SK-N-SH (cell line): ENCODE measurements at regions not wholly inside any gene's neighbourhood (a gene's known extent, or its start where the extent isn't known, plus 50 kb on each side); places are given as distances from the start of the nearest gene placed in this dataset.
A peak's percentile ranks its signal among the peaks of the same experiment; 100 is the strongest.

ENCODE experiments used
- CTCF ChIA-PET: fragments of 300-600, 350-600 bp; formaldehyde crosslinking; extraction: SDS; loops from one replicate; lab custom pipeline; 2021; lab: Yijun Ruan, JAX
- POLR2A ChIA-PET: fragments of 350-600 bp; sonication (Branson Sonifier 250); formaldehyde crosslinking; extraction: SDS; loops from one replicate; lab custom pipeline; 2020; ENCODE audit warnings: antibody characterized with exemption, inconsistent platforms; lab: Yijun Ruan, JAX
- DNase-seq: peaks from one replicate; pipeline ENCODE4 v3.0.0; 2012
- H2AFZ ChIP-seq: fragments of 200-600 bp; sonication (generic); 2 replicates; pipeline ENCODE4 v1.8.1; 2016; ENCODE audit warnings: antibody characterized with exemption, mild to moderate bottlenecking, low read depth
- H3F3A ChIP-seq: fragments of 200-600 bp; sonication (generic); replicated peaks from 2 replicates; pipeline ENCODE3; 2016; ENCODE audit warnings: antibody characterized with exemption, mild to moderate bottlenecking; ENCODE audit not compliant: insufficient read depth
- H3K27ac ChIP-seq, 2 experiments: fragments of 200-500 bp in 1 of 2; fragments of 200-600 bp in 1 of 2; sonication (Bioruptor generic) in 1 of 2; sonication (generic), shearing (Covaris generic) in 1 of 2; 2 replicates each; pipeline versions ENCODE4 v1.5.1 to v1.6.1; 2014 to 2016; ENCODE audit warnings: low read depth in 2 of 2, inconsistent platforms in 1 of 2, low read length in 1 of 2, mild to moderate bottlenecking in 1 of 2, mixed read lengths in 1 of 2
- H3K27me3 ChIP-seq: fragments of 200-600 bp; sonication (generic), shearing (Covaris generic); 2 replicates; pipeline ENCODE4 v1.6.1; 2016; ENCODE audit warnings: mixed run types; ENCODE audit not compliant: insufficient read depth
- H3K36me3 ChIP-seq, 2 experiments: fragments of 200-500 bp in 1 of 2; fragments of 200-600 bp in 1 of 2; sonication (Bioruptor generic) in 1 of 2; sonication (generic) in 1 of 2; replicated peaks in 1 of 2; 2 replicates each; pipeline versions ENCODE3 to v1.5.1; 2014 to 2016; ENCODE audit warnings: low read length in 1 of 2, mild to moderate bottlenecking in 1 of 2; ENCODE audit not compliant: insufficient read depth in 2 of 2, control insufficient read depth in 1 of 2
- H3K4me1 ChIP-seq, 2 experiments: fragments of 200-500 bp in 1 of 2; fragments of 200-600 bp in 1 of 2; sonication (Bioruptor generic) in 1 of 2; sonication (generic), shearing (Covaris generic) in 1 of 2; 2 replicates each; pipeline versions ENCODE4 v1.5.1 to v1.6.1; 2014 to 2016; ENCODE audit warnings: low read depth in 1 of 2, low read length in 1 of 2, mixed run types in 1 of 2; ENCODE audit not compliant: insufficient read depth in 2 of 2, control insufficient read depth in 1 of 2
- H3K4me2 ChIP-seq: fragments of 200-600 bp; sonication (generic), shearing (Covaris generic); 2 replicates; pipeline ENCODE4 v1.6.1; 2017; ENCODE audit warnings: mixed run types
- H3K4me3 ChIP-seq, 2 experiments: fragments of 200-500 bp in 1 of 2; fragments of 200-600 bp in 1 of 2; sonication (Bioruptor generic) in 1 of 2; sonication (generic), shearing (Covaris generic) in 1 of 2; 2 replicates each; pipeline versions ENCODE4 v1.5.1 to v1.8.1; 2014 to 2016; ENCODE audit warnings: low read depth in 2 of 2, inconsistent platforms in 1 of 2, low read length in 1 of 2, mild to moderate bottlenecking in 1 of 2, mixed read lengths in 1 of 2, moderate library complexity in 1 of 2
- H3K79me2 ChIP-seq: fragments of 200-600 bp; sonication (generic); 2 replicates; pipeline ENCODE4 v1.8.1; 2017; ENCODE audit warnings: mild to moderate bottlenecking; ENCODE audit not compliant: insufficient read depth
- H3K9ac ChIP-seq: fragments of 200-600 bp; sonication (generic); 2 replicates; pipeline ENCODE4 v1.6.1; 2017; ENCODE audit warnings: mixed run types
- H3K9me2 ChIP-seq: fragments of 200-600 bp; sonication (generic); 2 replicates; pipeline ENCODE4 v1.6.1; 2017; ENCODE audit warnings: mixed run types
- H3K9me3 ChIP-seq: fragments of 200-600 bp; sonication (generic); 2 replicates; pipeline ENCODE4 v1.6.1; 2017; ENCODE audit warnings: mixed run types, mild to moderate bottlenecking, moderate library complexity
- H4K20me1 ChIP-seq: fragments of 200-600 bp; sonication (generic); 2 replicates; pipeline ENCODE4 v1.6.1; 2017; ENCODE audit warnings: mild to moderate bottlenecking, mixed run types; ENCODE audit not compliant: insufficient read depth
- EP300 ChIP-seq, 2 experiments: IDR thresholded peaks; 2 replicates each; pipeline versions ENCODE4 v1.4.0 to v1.6.1; 2012; ENCODE audit warnings: borderline replicate concordance in 1 of 2, low read depth in 1 of 2, low read length in 1 of 2
- GATA2 ChIP-seq: sonication (generic); formaldehyde crosslinking; IDR thresholded peaks from 2 replicates; pipeline ENCODE4 v1.5.0; 2020; ENCODE audit warnings: mild to moderate bottlenecking, missing genetic modification reagents
- MXI1 ChIP-seq: IDR thresholded peaks from 2 replicates; pipeline ENCODE4 v1.6.1; 2012; ENCODE audit warnings: mild to moderate bottlenecking, low read depth, low read length, improper control_type of control experiment
- RAD21 ChIP-seq: IDR thresholded peaks from 2 replicates; pipeline ENCODE4 v1.6.1; 2012; ENCODE audit warnings: mild to moderate bottlenecking, low read length
- RCOR1 ChIP-seq: fragments of 150-350 bp; IDR thresholded peaks from 2 replicates; pipeline ENCODE4 v1.6.1; 2017; ENCODE audit warnings: antibody characterized with exemption, low read length
- TAF1 ChIP-seq: IDR thresholded peaks from 2 replicates; pipeline ENCODE4 v1.6.1; 2012; ENCODE audit warnings: low read depth, mild to moderate bottlenecking, low read length, moderate library complexity, borderline replicate concordance
- TEAD4 ChIP-seq: IDR thresholded peaks from 2 replicates; pipeline ENCODE4 v1.4.0; 2012; ENCODE audit warnings: mild to moderate bottlenecking, borderline replicate concordance; ENCODE audit not compliant: insufficient read depth
- YY1 ChIP-seq: IDR thresholded peaks from 2 replicates; pipeline ENCODE4 v1.4.0; 2012; ENCODE audit warnings: low read depth, mild to moderate bottlenecking
- WGBS: methylation state at CpG from one replicate; pipeline ENCODE4 v1.1.6; 2017; ENCODE audit warnings: low lambda C conversion rate; 5-methylcytosine and 5-hydroxymethylcytosine counted together
- TF ChIP-seq, protein P1 (sequence below): IDR thresholded peaks from 2 replicates; pipeline ENCODE4; 2012

DNA sequence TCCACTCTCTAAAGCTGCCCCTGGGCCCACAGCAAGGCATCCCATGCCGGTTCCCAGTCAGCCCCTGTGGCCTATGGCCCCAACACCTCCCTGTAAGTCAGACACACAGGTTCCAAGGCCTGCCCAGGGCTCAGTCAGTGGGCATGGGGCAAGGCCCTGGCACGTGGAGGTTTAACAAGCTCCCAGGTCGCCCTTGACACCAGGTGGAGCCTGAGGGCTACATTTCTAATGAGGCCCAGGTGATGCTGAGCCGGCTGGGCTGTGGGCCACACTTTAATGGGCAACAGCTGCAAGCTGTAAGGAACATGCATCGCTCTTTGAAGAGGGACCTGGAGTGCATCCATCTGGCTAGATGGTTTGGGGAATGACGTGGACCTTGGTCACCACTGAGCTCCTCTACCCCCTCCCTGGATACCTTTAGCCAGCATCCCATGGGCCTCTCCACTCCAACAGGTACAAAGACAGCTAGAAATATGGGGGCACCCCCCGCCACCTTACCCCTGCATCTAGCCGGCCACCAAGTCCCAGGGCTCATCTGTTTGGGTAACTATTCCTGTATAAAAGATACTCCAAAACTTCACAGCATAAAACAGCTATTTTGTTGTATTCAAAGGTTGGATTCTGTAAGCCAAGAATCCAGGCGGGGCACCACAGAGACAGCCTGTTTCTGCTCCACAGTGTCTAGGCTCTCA lies 122.5 kb downstream of the OAT start:
- Histone ChIP-seq H3K4me2 (no peak overlapping the region), H3K9ac (no peak overlapping the region), H3K79me2 (no peaks in the 10 kb centered on the region), H3K27ac (no peak overlapping the region), H4K20me1 (no peaks in the 10 kb centered on the region), H3F3A (no peaks in the 10 kb centered on the region), H3K27me3 (no peaks in the 10 kb centered on the region), H3K9me2 (no peaks in the 10 kb centered on the region), H3K36me3 (no peaks in the 10 kb centered on the region), H3K4me1 (peaks cover 0 to 36% of the 10 kb centered on the region in 2 experiments; a peak in 1 of 4 replicates), H3K4me3 (no peak overlapping the region), H2AFZ (no peak overlapping the region), H3K9me3 (no peaks in the 10 kb centered on the region)
- TF ChIP-seq EP300 (IDR thresholded peaks at IDR 0.05; ENCODE audit: borderline replicate concordance in 1 of 2, low read depth in 1 of 2, low read length in 1 of 2): peak in 1 of 2 experiments; percentile 44; a peak in 1 of 4 replicates
- no peak for TF ChIP-seq MXI1
- TF ChIP-seq RAD21: peak; percentile 38
- DNase-seq: peak; percentile 53
- ChIA-PET CTCF (interaction anchor here (0.6 to 2.4 kb wide), 9 partner anchors 11 to 301 kb away, joined by 3 to 21 read pairs (median 3); no protein-coding TSS in a partner anchor), POLR2A (interaction anchor here (1.0 kb wide), 1 partner anchor 42 kb away, joined by 3 read pairs; no protein-coding TSS in a partner anchor)
- WGBS: 29% methylated on average over 7 of the region's 9 CpGs

DNA sequence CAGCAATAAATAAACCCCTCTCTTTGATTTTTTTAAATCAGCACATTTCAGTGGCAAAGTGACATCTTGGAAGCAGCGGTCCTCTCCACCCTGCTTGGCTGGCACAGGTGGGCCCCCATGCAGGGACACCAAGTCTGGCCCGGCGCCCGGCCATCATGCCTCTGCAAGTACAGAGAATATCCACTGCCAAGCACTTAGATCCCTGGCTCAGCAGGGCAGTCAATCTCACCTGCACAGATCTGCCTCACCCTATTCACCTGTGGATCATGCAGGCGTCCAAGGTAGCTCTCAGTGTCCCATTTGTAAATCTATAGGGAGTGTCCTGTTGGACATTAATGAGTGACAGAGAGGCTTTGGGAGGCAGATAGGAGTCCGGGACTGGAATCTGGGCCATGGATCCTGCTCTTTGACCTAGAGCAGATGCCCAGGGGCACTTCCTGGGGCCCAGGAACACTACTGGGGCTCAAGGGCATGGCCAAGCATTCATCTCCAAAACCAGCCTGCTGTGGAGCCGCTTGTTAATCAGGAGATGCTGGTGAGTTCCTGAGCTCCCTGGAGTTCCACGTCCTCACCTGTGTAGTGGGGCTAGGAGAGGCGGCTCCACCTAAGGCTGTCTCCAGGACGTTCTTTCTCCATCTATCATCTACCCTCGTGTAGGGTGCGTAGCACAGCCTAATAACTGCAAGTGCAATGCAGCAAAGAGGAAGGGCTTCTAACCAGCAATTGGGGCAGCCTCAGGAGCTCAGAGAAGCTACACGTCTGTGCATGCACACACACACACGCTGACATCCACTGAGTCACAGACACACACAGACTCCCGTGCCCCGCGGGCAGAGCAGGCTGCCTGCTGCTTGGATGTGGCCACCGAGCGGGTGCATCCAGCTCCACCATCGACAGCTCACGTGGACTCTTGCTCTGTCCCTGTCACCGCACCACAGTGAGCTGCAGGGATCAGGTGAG lies 123.6 kb downstream of the OAT start:
- Histone ChIP-seq H3K27me3 (no peaks in the 10 kb centered on the region), H3K27ac (no peak overlapping the region), H3K9me3 (no peaks in the 10 kb centered on the region), H3K36me3 (no peaks in the 10 kb centered on the region), H3K79me2 (no peaks in the 10 kb centered on the region), H3K9ac (no peak overlapping the region), H3K4me3 (no peak overlapping the region), H4K20me1 (no peaks in the 10 kb centered on the region), H2AFZ (no peak overlapping the region), H3F3A (no peaks in the 10 kb centered on the region), H3K4me2 (no peak overlapping the region), H3K9me2 (no peaks in the 10 kb centered on the region), H3K4me1 (peaks cover 0 to 36% of the 10 kb centered on the region in 2 experiments; a peak in 1 of 4 replicates)
- ChIA-PET POLR2A (no interaction called here), CTCF (interaction anchor here (1.0 to 2.4 kb wide), 7 partner anchors 16 to 300 kb away, joined by 3 to 21 read pairs (median 3); no protein-coding TSS in a partner anchor)
- no peak for DNase-seq
- TF ChIP-seq TEAD4: no peak
- TF ChIP-seq RAD21: 0 out of 2 replicates have a peak, but pooled peaks have one; percentile 5
- 60% methylated on average over 15 of the region's 22 CpGs for WGBS

DNA sequence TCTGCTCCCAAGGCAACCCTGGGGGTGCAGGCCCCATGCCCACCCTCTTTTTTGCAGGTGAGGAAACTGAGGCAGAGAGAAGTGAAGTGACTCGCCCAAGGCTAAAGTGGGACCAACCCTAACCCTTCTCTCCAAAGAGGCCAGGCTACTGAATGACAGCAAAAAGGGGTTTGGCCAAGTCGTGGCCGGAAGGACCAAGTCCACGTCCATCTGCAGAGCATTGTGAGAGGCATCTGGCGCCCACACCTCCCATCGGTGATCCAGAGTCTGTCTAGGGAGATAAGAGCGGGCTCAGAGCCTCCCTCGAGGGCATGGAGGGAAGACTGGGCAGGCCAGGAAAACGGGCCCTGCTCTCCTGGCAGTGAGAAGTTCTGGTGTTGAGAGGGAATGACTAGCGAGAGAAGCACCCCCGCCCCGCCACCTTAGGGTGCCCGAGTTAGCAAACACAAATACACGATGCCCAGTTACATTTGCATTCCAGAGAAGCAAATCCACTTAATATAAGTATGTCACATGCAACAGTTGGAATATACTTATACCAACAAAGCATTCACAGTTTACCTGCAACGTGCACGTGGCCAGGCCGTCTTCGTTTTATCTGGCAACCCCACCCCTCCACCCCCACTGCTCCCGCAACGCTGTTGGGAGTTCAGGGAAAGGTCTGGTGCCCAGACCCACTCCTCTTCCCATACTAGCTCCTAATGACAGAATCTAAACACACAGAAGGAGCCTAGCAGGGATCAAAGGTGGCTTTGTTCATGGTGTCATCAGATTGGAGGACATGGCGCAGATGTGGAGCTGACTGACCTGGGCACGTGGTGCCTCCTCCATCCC lies 124.9 kb downstream of the OAT start:
- no peaks in the 10 kb centered on the region for H3K79me2 ChIP-seq
- no peak overlapping the region for H3K4me2 ChIP-seq
- no peak overlapping the region for H2AFZ ChIP-seq
- H3K9me2 ChIP-seq: no peaks in the 10 kb centered on the region
- no peak overlapping the region for H3K4me3 ChIP-seq
- H3K9me3 ChIP-seq: no peaks in the 10 kb centered on the region
- H3K4me1 ChIP-seq: peaks cover 0 to 36% of the 10 kb centered on the region in 2 experiments; a peak in 1 of 4 replicates
- CTCF ChIA-PET: interaction anchor here (1.5 kb wide), 1 partner anchor 95 kb away, joined by 3 read pairs; no protein-coding TSS in a partner anchor
- no peak overlapping the region for H3K9ac ChIP-seq
- no peak overlapping the region; a peak in 1 of 4 replicates for H3K27ac ChIP-seq
- H3K27me3 ChIP-seq: no peaks in the 10 kb centered on the region
- peak; percentile 55 for DNase-seq
- no peaks in the 10 kb centered on the region for H3K36me3 ChIP-seq
- WGBS: 60% methylated on average over 21 of the region's 22 CpGs
- TF ChIP-seq, protein P1, sequence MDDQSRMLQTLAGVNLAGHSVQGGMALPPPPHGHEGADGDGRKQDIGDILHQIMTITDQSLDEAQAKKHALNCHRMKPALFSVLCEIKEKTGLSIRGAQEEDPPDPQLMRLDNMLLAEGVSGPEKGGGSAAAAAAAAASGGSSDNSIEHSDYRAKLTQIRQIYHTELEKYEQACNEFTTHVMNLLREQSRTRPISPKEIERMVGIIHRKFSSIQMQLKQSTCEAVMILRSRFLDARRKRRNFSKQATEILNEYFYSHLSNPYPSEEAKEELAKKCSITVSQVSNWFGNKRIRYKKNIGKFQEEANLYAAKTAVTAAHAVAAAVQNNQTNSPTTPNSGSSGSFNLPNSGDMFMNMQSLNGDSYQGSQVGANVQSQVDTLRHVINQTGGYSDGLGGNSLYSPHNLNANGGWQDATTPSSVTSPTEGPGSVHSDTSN: no peak
- TF ChIP-seq GATA2 (CRISPR knock-in tag) (peak; percentile 69), EP300 (IDR thresholded peaks at IDR 0.05; ENCODE audit: borderline replicate concordance in 1 of 2, low read depth in 1 of 2, low read length in 1 of 2) (peak in 1 of 2 experiments; percentile 26; a peak in 1 of 4 replicates), YY1 (no peak), RCOR1 (no peak), TAF1 (no peak)
- no peaks in the 10 kb centered on the region for H3F3A ChIP-seq
- POLR2A ChIA-PET: no interaction called here
- no peaks in the 10 kb centered on the region for H4K20me1 ChIP-seq
